ENCODE measurements at regions not wholly inside any gene's neighbourhood (a gene's known extent, or its start where the extent isn't known, plus 50 kb on each side); places are given as distances from the start of the nearest gene placed in this dataset.

- intact Hi-C loops (cut with DNase I): no loop called here
- TF ChIP-seq POLR2A (IDR thresholded peaks at IDR 0.05) (no peak), EP300 (IDR thresholded peaks at IDR 0.05) (no peak)
- TF ChIP-seq, protein P1, sequence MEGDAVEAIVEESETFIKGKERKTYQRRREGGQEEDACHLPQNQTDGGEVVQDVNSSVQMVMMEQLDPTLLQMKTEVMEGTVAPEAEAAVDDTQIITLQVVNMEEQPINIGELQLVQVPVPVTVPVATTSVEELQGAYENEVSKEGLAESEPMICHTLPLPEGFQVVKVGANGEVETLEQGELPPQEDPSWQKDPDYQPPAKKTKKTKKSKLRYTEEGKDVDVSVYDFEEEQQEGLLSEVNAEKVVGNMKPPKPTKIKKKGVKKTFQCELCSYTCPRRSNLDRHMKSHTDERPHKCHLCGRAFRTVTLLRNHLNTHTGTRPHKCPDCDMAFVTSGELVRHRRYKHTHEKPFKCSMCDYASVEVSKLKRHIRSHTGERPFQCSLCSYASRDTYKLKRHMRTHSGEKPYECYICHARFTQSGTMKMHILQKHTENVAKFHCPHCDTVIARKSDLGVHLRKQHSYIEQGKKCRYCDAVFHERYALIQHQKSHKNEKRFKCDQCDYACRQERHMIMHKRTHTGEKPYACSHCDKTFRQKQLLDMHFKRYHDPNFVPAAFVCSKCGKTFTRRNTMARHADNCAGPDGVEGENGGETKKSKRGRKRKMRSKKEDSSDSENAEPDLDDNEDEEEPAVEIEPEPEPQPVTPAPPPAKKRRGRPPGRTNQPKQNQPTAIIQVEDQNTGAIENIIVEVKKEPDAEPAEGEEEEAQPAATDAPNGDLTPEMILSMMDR (IDR thresholded peaks at IDR 0.05): no peak
- Histone ChIP-seq H3K4me3 (no peak overlapping the region), H3K4me1 (ENCODE audit: insufficient read depth) (no peaks in the 10 kb centered on the region), H3K27ac (no peak overlapping the region), H3K27me3 (no peaks in the 10 kb centered on the region), H3K36me3 (no peaks in the 10 kb centered on the region), H3K9me3 (no peaks in the 10 kb centered on the region)
- DNase-seq: no peak
- 74 to 81% (median 79%) methylated on average over 15 of the region's 15 CpGs for WGBS, 3 donors
These were observed 117.5 kb downstream of the IRX2 start for GRCh38 chr5:2633992-2634391.

GRCh38 chr5:2631758-2632157, 119.7 kb downstream of the IRX2 start:
- H3K36me3 ChIP-seq: no peaks in the 10 kb centered on the region
- intact Hi-C loops (cut with DNase I): no loop called here
- TF ChIP-seq, protein P1 (IDR thresholded peaks at IDR 0.05): no peak
- no peak for TF ChIP-seq EP300 (IDR thresholded peaks at IDR 0.05)
- no peak for TF ChIP-seq POLR2A (IDR thresholded peaks at IDR 0.05)
- no peaks in the 10 kb centered on the region for H3K4me1 ChIP-seq (ENCODE audit: insufficient read depth)
- 13 to 21% (median 21%) methylated on average over 11 of the region's 11 CpGs for WGBS, 3 donors
- no peaks in the 10 kb centered on the region for H3K27me3 ChIP-seq
- no peaks in the 10 kb centered on the region for H3K9me3 ChIP-seq
- no peak overlapping the region for H3K27ac ChIP-seq
- no peak for DNase-seq
- H3K4me3 ChIP-seq: no peak overlapping the region

GRCh38 chr5:2629045-2629444, 122.4 kb downstream of the IRX2 start:
- Histone ChIP-seq H3K36me3 (no peaks in the 10 kb centered on the region), H3K4me1 (ENCODE audit: insufficient read depth) (no peaks in the 10 kb centered on the region), H3K9me3 (no peaks in the 10 kb centered on the region), H3K4me3 (no peak overlapping the region), H3K27ac (no peak overlapping the region), H3K27me3 (no peaks in the 10 kb centered on the region)
- TF ChIP-seq POLR2A (IDR thresholded peaks at IDR 0.05): no peak
- intact Hi-C loops (cut with DNase I): no loop called here
- WGBS, 3 donors: 47 to 61% (median 49%) methylated on average over 7 of the region's 7 CpGs
- no peak for DNase-seq

- intact Hi-C loops (cut with DNase I): no loop called here
- no peaks in the 10 kb centered on the region for H3K4me1 ChIP-seq (ENCODE audit: insufficient read depth)
- no peaks in the 10 kb centered on the region for H3K27me3 ChIP-seq
- no peaks in the 10 kb centered on the region for H3K36me3 ChIP-seq
- no peak overlapping the region for H3K27ac ChIP-seq
- H3K4me3 ChIP-seq: no peak overlapping the region
- TF ChIP-seq EP300 (IDR thresholded peaks at IDR 0.05): no peak
- no peak for TF ChIP-seq POLR2A (IDR thresholded peaks at IDR 0.05)
- TF ChIP-seq, protein P1 (IDR thresholded peaks at IDR 0.05): no peak
- DNase-seq: no peak
- no peaks in the 10 kb centered on the region for H3K9me3 ChIP-seq
- WGBS, 3 donors: 83 to 91% (median 87%) methylated on average over 13 of the region's 13 CpGs
These were observed 123.6 kb downstream of the IRX2 start for GRCh38 chr5:2627867-2628266.

DNA sequence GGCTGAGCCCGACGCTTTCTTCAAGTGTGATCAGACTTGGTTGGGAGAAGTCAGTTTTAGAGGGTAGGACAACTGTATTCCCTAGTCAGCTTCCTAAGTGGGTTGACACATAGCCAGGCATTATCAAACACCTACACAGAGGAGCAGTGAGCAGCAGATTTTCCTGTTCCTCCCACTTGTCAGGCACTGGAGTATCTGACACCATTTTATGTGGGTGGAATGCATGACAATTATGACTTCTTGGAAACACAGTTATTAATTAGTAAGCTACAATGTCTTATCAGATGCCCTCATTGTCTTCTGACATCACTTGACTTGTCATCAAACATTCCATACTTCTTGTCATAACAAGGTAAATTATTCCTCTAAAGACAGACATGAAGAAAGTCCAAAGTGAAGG, 124.9 kb downstream of the IRX2 start:
- Histone ChIP-seq H3K4me1 (ENCODE audit: insufficient read depth) (no peaks in the 10 kb centered on the region), H3K9me3 (no peaks in the 10 kb centered on the region), H3K27ac (no peak overlapping the region), H3K4me3 (no peak overlapping the region), H3K27me3 (no peaks in the 10 kb centered on the region), H3K36me3 (no peaks in the 10 kb centered on the region)
- DNase-seq: no peak
- 87 to 96% (median 89%) methylated on average over 2 of the region's 2 CpGs for WGBS, 3 donors
- no peak for TF ChIP-seq POLR2A (IDR thresholded peaks at IDR 0.05)
- TF ChIP-seq, protein P1 (IDR thresholded peaks at IDR 0.05): no peak
- no peak for TF ChIP-seq EP300 (IDR thresholded peaks at IDR 0.05)
- intact Hi-C loops (cut with DNase I): no loop called here

Measured in ovary (tissue), 7 donors.